ENCODE measurements at regions not wholly inside any gene's neighbourhood (a gene's known extent, or its start where the extent isn't known, plus 50 kb on each side); places are given as distances from the start of the nearest gene placed in this dataset.

DNA sequence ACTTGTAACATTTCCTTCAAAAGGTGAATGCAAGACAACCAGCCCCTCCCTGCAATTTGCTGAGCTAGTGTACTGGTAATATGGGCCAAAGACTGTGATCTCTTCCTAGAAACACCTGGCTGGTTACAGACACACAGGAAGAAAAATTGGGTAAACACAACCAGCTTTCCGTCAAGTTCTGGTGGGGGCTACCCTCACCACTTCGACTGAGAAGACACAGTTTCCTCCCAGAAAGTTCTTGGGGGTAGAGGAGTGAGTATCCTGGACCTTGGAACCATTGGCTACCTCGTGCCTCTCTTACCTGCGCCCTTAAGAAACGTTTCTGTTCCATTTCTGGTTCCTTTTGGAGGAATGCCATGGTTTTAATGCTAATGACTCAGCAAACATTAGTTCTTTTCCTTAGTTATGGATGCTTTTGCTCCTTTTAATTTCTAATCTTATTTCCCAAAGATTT, 120.9 kb upstream of the DLX2 start:
- Histone ChIP-seq H3K27ac (no peak overlapping the region), H3K36me3 (no peaks in the 10 kb centered on the region), H3K27me3 (replicated peaks in 1 of 7) (peaks cover 0 to 3% (median 0%) of the 10 kb centered on the region in 7 donors), H3K4me3 (no peak overlapping the region), H3K9me3 (no peaks in the 10 kb centered on the region), H3K4me1 (peaks cover 0 to 15% (median 4%) of the 10 kb centered on the region in 6 donors)
- WGBS, 5 donors: 34 to 51% (median 46%) methylated on average over 5 of the region's 5 CpGs
- intact Hi-C loops (cut with DNase I; ENCODE audit: low total_unique reads): no loop called here
- no peak for DNase-seq
- no peak for TF ChIP-seq POLR2AphosphoS5 (IDR thresholded peaks at IDR 0.05)
- TF ChIP-seq, protein P1, sequence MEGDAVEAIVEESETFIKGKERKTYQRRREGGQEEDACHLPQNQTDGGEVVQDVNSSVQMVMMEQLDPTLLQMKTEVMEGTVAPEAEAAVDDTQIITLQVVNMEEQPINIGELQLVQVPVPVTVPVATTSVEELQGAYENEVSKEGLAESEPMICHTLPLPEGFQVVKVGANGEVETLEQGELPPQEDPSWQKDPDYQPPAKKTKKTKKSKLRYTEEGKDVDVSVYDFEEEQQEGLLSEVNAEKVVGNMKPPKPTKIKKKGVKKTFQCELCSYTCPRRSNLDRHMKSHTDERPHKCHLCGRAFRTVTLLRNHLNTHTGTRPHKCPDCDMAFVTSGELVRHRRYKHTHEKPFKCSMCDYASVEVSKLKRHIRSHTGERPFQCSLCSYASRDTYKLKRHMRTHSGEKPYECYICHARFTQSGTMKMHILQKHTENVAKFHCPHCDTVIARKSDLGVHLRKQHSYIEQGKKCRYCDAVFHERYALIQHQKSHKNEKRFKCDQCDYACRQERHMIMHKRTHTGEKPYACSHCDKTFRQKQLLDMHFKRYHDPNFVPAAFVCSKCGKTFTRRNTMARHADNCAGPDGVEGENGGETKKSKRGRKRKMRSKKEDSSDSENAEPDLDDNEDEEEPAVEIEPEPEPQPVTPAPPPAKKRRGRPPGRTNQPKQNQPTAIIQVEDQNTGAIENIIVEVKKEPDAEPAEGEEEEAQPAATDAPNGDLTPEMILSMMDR (IDR thresholded peaks at IDR 0.05 in 8 of 11, conservative IDR thresholded peaks at IDR 0.05 in 3 of 11): no peak
- no peak for TF ChIP-seq POLR2A (IDR thresholded peaks at IDR 0.05)

DNA sequence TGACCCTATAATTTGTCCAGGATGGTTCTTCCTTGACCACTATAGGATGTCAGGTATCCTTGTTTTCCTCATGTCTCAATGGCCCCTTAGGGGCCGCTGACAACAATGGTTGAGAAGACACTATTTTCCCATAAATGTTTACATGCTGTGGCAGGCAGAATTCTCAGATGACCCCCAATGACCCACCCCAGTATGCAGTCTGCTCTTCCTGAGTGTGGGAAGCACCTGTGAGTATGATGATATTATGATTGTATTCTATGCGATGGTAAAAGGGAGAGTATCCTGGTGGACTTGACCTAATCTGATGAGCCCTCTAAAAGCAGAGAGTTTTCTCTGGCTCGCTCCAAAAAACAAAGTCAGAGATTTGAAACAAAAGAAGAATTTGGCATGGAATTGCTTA, 123.1 kb upstream of the DLX2 start:
- H3K4me1 ChIP-seq: no peaks in the 10 kb centered on the region
- TF ChIP-seq, protein P1 (IDR thresholded peaks at IDR 0.05 in 8 of 11, conservative IDR thresholded peaks at IDR 0.05 in 3 of 11): no peak
- no peak for TF ChIP-seq POLR2AphosphoS5 (IDR thresholded peaks at IDR 0.05)
- no peak for TF ChIP-seq POLR2A (IDR thresholded peaks at IDR 0.05)
- H3K27me3 ChIP-seq (replicated peaks in 1 of 7): peaks cover 0 to 3% (median 0%) of the 10 kb centered on the region in 7 donors
- no peaks in the 10 kb centered on the region for H3K36me3 ChIP-seq
- H3K9me3 ChIP-seq: no peaks in the 10 kb centered on the region
- no peak for DNase-seq
- H3K27ac ChIP-seq: no peak overlapping the region
- H3K4me3 ChIP-seq: no peak overlapping the region
- WGBS, 5 donors: 78 to 88% (median 82%) methylated on average over 3 of the region's 3 CpGs
- intact Hi-C loops (cut with DNase I; ENCODE audit: low total_unique reads): no loop called here

DNA sequence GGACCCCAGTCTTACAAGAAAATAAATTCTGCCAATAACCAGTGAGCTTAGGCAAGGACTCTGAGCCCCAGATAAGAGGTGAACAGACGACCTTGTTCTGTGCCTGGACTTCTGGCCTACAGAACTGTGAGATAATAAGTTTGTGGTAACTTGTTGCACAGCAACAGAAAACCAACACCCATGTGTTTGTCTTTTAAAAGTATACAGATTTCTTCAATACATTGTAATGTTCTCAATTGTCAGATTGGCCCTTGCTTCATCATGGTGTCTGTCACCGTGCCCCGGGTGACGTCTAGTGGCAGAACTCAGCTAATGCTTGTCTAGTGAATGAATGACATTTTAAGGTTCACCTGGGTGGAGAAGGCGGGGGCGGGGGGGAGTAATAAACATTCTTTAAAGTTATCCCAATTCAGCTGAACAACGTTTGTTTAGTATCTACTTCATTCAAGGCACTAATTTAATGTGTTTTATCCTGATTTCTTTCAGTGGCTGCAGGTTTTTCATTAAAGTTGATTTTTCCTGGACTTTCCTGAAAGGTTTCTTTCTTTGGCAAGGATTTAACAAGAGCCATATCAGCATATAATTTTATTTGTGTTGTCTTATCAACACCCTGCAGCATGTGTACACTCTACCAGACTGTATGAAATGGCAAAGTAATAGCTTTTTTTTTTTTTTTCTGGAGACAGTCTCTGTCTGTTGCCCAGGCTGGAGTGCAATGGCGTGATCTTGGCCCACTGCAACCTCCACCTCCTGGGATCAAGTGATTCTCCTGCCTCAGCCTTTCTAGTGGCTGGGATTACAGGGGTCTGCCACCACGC, 123.8 kb upstream of the DLX2 start:
- intact Hi-C loops (cut with DNase I; ENCODE audit: low total_unique reads): no loop called here
- no peak for TF ChIP-seq POLR2A (IDR thresholded peaks at IDR 0.05)
- TF ChIP-seq POLR2AphosphoS5 (IDR thresholded peaks at IDR 0.05): no peak
- TF ChIP-seq, protein P1 (IDR thresholded peaks at IDR 0.05 in 8 of 11, conservative IDR thresholded peaks at IDR 0.05 in 3 of 11): no peak
- Histone ChIP-seq H3K27me3 (replicated peaks in 1 of 7) (no peaks in the 10 kb centered on the region), H3K9me3 (no peaks in the 10 kb centered on the region), H3K27ac (no peak overlapping the region), H3K36me3 (no peaks in the 10 kb centered on the region), H3K4me1 (no peaks in the 10 kb centered on the region), H3K4me3 (no peak overlapping the region)
- DNase-seq: no peak
- WGBS, 5 donors: 61 to 84% (median 70%) methylated on average over 9 of the region's 9 CpGs

DNA sequence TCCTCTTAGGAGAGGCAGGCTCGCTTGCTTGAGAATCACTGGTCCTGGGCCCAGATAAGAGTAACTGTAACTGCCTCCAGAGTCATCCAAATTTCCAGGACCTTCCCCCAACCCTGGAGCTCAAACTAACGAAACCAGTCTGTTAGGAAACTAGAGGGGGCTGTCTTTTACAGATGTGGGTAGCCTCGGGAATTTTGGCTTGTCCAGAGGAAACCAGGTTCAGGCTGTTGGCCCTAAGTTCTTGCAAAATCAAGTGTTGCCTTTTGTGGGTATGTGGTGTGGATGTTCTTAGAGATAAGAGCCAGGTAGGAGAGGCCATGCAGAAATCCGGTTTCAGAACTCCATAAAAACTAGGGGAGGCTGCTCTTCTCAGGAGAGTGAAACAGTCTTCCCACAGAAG, 125.0 kb upstream of the DLX2 start:
- TF ChIP-seq POLR2A (IDR thresholded peaks at IDR 0.05) (no peak), POLR2AphosphoS5 (IDR thresholded peaks at IDR 0.05) (no peak)
- TF ChIP-seq, protein P1 (IDR thresholded peaks at IDR 0.05 in 8 of 11, conservative IDR thresholded peaks at IDR 0.05 in 3 of 11): no peak
- WGBS, 5 donors: 34 to 54% (median 50%) methylated on average over 4 of the region's 4 CpGs
- no peaks in the 10 kb centered on the region for H3K4me1 ChIP-seq

More for the DNA sequence above, 125.0 kb upstream of the DLX2 start:
- H3K4me3 ChIP-seq: no peak overlapping the region
- no peak for DNase-seq
- no peaks in the 10 kb centered on the region for H3K36me3 ChIP-seq
- peaks cover 0 to 4% (median 0%) of the 10 kb centered on the region in 7 donors for H3K27me3 ChIP-seq (replicated peaks in 1 of 7)
- no peak overlapping the region for H3K27ac ChIP-seq
- intact Hi-C loops (cut with DNase I; ENCODE audit: low total_unique reads): no loop called here
- H3K9me3 ChIP-seq: no peaks in the 10 kb centered on the region

Measured in spleen (tissue), 11 donors.